Astrocyte of the spinal cord (primary cell): ENCODE measurements at regions not wholly inside any gene's neighbourhood (a gene's known extent, or its start where the extent isn't known, plus 50 kb on each side); places are given as distances from the start of the nearest gene placed in this dataset.

Experiments
- DNase-seq: peaks from one replicate; pipeline ENCODE4 v3.0.0; 2011; ENCODE audit warnings: low read depth, low spot score
- H3K4me3 ChIP-seq: 2 replicates; pipeline ENCODE4 v1.5.1; 2011; ENCODE audit warnings: low read depth, mild to moderate bottlenecking, low read length, moderate library complexity
- CTCF ChIP-seq: IDR thresholded peaks from 2 replicates; pipeline ENCODE4 v1.5.1; 2012; ENCODE audit warnings: low read depth, mild to moderate bottlenecking, low read length, inconsistent platforms
- in situ Hi-C: cut with HindIII; loops from 2 replicates; pipeline ENCODE4 v1.10.0; 2017; ENCODE audit warnings: low sequenced_read_pairs

- H3K4me3 ChIP-seq = no peak overlapping the region
- no peak for DNase-seq
- in situ Hi-C loops = no loop called here
- TF ChIP-seq CTCF = no peak
Measured at GRCh38 chr10:8262317-8262716, 207.8 kb downstream of the GATA3 start.

DNA sequence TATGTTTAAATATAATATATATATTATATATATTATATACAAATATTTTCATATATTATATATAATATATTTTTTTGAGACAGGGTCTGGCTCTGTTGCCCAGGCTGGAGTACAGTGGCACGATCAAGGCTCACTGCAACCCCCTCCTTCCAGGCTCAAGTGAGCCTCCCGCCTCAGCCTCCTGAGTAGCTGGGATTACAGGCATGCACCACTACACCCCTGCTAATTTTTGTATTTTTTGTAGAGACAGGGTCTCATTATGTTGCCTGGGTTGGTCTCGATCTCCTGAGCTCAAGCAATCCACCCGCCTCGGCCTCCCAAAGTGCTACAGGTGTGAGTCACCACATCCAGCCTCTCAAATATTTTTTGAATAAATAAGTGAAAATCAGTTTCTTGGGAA lies 215.5 kb downstream of the GATA3 start:
- in situ Hi-C loops = no loop called here
- DNase-seq = no peak
- H3K4me3 ChIP-seq = no peak overlapping the region
- no peak for TF ChIP-seq CTCF

DNA sequence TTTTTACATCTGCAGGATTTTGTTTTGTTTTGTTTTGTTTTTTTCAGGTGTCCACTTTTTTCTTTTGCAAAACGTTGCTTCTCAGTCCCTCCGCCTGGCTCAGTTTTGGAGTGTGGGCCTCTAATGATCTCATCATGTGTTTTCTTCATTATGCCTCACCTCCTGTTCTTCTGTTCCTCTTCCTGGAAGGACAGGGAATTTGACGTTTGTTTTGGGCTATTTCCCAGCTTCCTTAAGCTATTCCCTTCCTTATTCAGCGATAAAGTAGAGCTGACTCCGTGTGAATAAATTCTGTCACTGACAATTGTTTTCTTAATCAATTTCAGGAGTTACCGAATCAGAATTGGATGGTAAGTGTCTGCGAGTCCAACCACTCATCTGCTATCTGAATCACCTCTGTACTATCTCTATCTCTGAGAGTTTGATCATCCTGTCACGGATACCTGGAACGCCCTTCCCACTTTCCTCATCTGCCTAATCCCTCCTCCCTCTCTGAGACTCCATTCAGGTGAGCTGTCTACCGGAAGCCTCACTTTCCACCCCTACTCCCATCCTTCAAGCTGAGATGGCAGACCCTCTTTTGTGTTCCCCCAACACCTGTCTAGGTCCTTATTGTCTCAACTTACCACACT lies 218.4 kb downstream of the GATA3 start:
- in situ Hi-C loops = no loop called here
- no peak overlapping the region for H3K4me3 ChIP-seq
- TF ChIP-seq CTCF = no peak
- no peak for DNase-seq

- no peak for DNase-seq
- TF ChIP-seq CTCF = no peak
- H3K4me3 ChIP-seq = no peak overlapping the region
- in situ Hi-C loops = no loop called here
Measured at GRCh38 chr10:8273749-8274148, 219.3 kb downstream of the GATA3 start.

- no peak overlapping the region for H3K4me3 ChIP-seq
- no peak for DNase-seq
- in situ Hi-C loops = no loop called here
- TF ChIP-seq CTCF = no peak
Measured at GRCh38 chr10:8275911-8276310, 221.4 kb downstream of the GATA3 start.

DNA sequence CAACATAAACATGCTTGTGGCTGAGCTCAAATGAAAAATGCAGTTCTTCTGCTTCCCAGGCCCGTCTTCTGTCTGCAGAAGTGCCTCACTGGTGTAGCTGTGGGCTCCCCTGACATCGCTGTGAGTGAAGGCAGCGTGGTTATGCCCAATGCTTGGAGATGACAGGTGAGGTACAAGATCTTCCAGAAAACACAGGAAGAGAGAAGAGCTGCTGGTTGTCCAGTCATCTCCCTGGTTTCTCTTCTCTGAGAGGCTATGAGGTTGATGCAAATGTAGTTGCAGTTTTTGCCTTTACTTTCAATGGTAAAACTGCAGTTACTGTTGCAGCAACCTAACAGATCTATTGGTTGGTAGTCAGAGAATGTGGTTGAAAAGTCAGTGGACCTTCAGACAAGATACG lies 223.6 kb downstream of the GATA3 start:
- H3K4me3 ChIP-seq = no peak overlapping the region
- in situ Hi-C loops = no loop called here
- DNase-seq = no peak
- no peak for TF ChIP-seq CTCF

- peak; percentile 55 for DNase-seq
- H3K4me3 ChIP-seq = no peak overlapping the region
- in situ Hi-C loops = no loop called here
- TF ChIP-seq CTCF = no peak
Measured at GRCh38 chr10:8279598-8279997, 225.1 kb downstream of the GATA3 start.
